ENCODE measurements at regions not wholly inside any gene's neighbourhood (a gene's known extent, or its start where the extent isn't known, plus 50 kb on each side); places are given as distances from the start of the nearest gene placed in this dataset.
"Not testable (repeated sequence)": the region's sequence is repeated elsewhere in the genome, so short reads cannot be mapped to it uniquely, and the experiment has no call there.

- Histone ChIP-seq H3K9ac (ENCODE audit: low read length) (no peak overlapping the region), H3K27me3 (replicated peaks; ENCODE audit: insufficient read depth, low read length) (peaks cover 23% of the 10 kb centered on the region), H3K79me2 (ENCODE audit: low read length) (no peaks in the 10 kb centered on the region), H3K36me3 (replicated peaks; ENCODE audit: insufficient read depth, low read length) (no peaks in the 10 kb centered on the region), H3F3A (ENCODE audit: insufficient read depth, low read length) (no peaks in the 10 kb centered on the region), H4K20me1 (ENCODE audit: insufficient read depth, low read length) (no peaks in the 10 kb centered on the region), H3K27ac (ENCODE audit: low read length) (no peak overlapping the region), H3K4me2 (ENCODE audit: low read depth, low read length) (peak overlapping the region; percentile 63; the same call in 1 of the 2 replicates), H3K9me2 (replicated peaks; ENCODE audit: insufficient read depth, low read length) (no peaks in the 10 kb centered on the region), H3K4me1 (ENCODE audit: low read length) (no peaks in the 10 kb centered on the region), H2AFZ (ENCODE audit: low read length) (peak overlapping the region; percentile 63; the same call in 1 of the 2 replicates), H3K4me3 (ENCODE audit: low read length) (no peak overlapping the region), H3K9me3 (replicated peaks; ENCODE audit: insufficient read depth, low read length) (no peaks in the 10 kb centered on the region)
- no peak for DNase-seq
- TF ChIP-seq CTCF (IDR thresholded peaks at IDR 0.05; ENCODE audit: low read length): no peak
- no peak for TF ChIP-seq EZH2phosphoT487 (IDR thresholded peaks at IDR 0.05; ENCODE audit: low read length)
- TF ChIP-seq EZH2 (optimal IDR thresholded peaks at IDR 0.05; ENCODE audit: low read depth, low read length): no peak
These were observed 67.7 kb downstream of the DIO3 start for GRCh38 chr14:101628975-101629374.

GRCh38 chr14:101630056-101630965 is 69.0 kb downstream of the DIO3 start:
- H3K4me3 ChIP-seq (ENCODE audit: low read length): no peak overlapping the region
- H3K9me3 ChIP-seq (replicated peaks; ENCODE audit: insufficient read depth, low read length): no peaks in the 10 kb centered on the region
- no peak for DNase-seq
- H3K79me2 ChIP-seq (ENCODE audit: low read length): no peaks in the 10 kb centered on the region
- no peak overlapping the region for H2AFZ ChIP-seq (ENCODE audit: low read length)
- no peak overlapping the region for H3K4me2 ChIP-seq (ENCODE audit: low read depth, low read length)
- no peak overlapping the region for H3K9ac ChIP-seq (ENCODE audit: low read length)
- H3K4me1 ChIP-seq (ENCODE audit: low read length): no peaks in the 10 kb centered on the region
- no peaks in the 10 kb centered on the region for H3K36me3 ChIP-seq (replicated peaks; ENCODE audit: insufficient read depth, low read length)
- H3K27ac ChIP-seq (ENCODE audit: low read length): no peak overlapping the region
- no peaks in the 10 kb centered on the region for H3F3A ChIP-seq (ENCODE audit: insufficient read depth, low read length)
- peaks cover 28% of the 10 kb centered on the region for H3K27me3 ChIP-seq (replicated peaks; ENCODE audit: insufficient read depth, low read length)
- no peaks in the 10 kb centered on the region for H4K20me1 ChIP-seq (ENCODE audit: insufficient read depth, low read length)
- no peaks in the 10 kb centered on the region for H3K9me2 ChIP-seq (replicated peaks; ENCODE audit: insufficient read depth, low read length)
- TF ChIP-seq CTCF (IDR thresholded peaks at IDR 0.05; ENCODE audit: low read length): no peak
- TF ChIP-seq EZH2 (optimal IDR thresholded peaks at IDR 0.05; ENCODE audit: low read depth, low read length): no peak

- H3F3A ChIP-seq (ENCODE audit: insufficient read depth, low read length): no peaks in the 10 kb centered on the region
- no peaks in the 10 kb centered on the region for H3K79me2 ChIP-seq (ENCODE audit: low read length)
- peaks cover 33% of the 10 kb centered on the region for H3K27me3 ChIP-seq (replicated peaks; ENCODE audit: insufficient read depth, low read length)
- H3K36me3 ChIP-seq (replicated peaks; ENCODE audit: insufficient read depth, low read length): no peaks in the 10 kb centered on the region
- no peak overlapping the region for H2AFZ ChIP-seq (ENCODE audit: low read length)
- no peak for DNase-seq
- no peaks in the 10 kb centered on the region for H4K20me1 ChIP-seq (ENCODE audit: insufficient read depth, low read length)
- no peak overlapping the region for H3K4me3 ChIP-seq (ENCODE audit: low read length)
- H3K9ac ChIP-seq (ENCODE audit: low read length): no peak overlapping the region
- no peak overlapping the region for H3K27ac ChIP-seq (ENCODE audit: low read length)
- H3K9me2 ChIP-seq (replicated peaks; ENCODE audit: insufficient read depth, low read length): no peaks in the 10 kb centered on the region
- H3K4me1 ChIP-seq (ENCODE audit: low read length): no peaks in the 10 kb centered on the region
- no peak overlapping the region for H3K4me2 ChIP-seq (ENCODE audit: low read depth, low read length)
- TF ChIP-seq EZH2 (optimal IDR thresholded peaks at IDR 0.05; ENCODE audit: low read depth, low read length) (no peak), EZH2phosphoT487 (IDR thresholded peaks at IDR 0.05; ENCODE audit: low read length) (no peak), CTCF (IDR thresholded peaks at IDR 0.05; ENCODE audit: low read length) (no peak)
- H3K9me3 ChIP-seq (replicated peaks; ENCODE audit: insufficient read depth, low read length): no peaks in the 10 kb centered on the region
These were observed 69.9 kb downstream of the DIO3 start for GRCh38 chr14:101631199-101631598.

- not testable (repeated sequence) for H3K9me3 ChIP-seq (replicated peaks; ENCODE audit: insufficient read depth, low read length); H3K36me3 ChIP-seq (replicated peaks; ENCODE audit: insufficient read depth, low read length); H3K4me3 ChIP-seq (ENCODE audit: low read length); H3K4me2 ChIP-seq (ENCODE audit: low read depth, low read length); H3K27ac ChIP-seq (ENCODE audit: low read length); H3K79me2 ChIP-seq (ENCODE audit: low read length); H3K9me2 ChIP-seq (replicated peaks; ENCODE audit: insufficient read depth, low read length); H4K20me1 ChIP-seq (ENCODE audit: insufficient read depth, low read length); DNase-seq; H3K9ac ChIP-seq (ENCODE audit: low read length); H3F3A ChIP-seq (ENCODE audit: insufficient read depth, low read length); H3K4me1 ChIP-seq (ENCODE audit: low read length); H2AFZ ChIP-seq (ENCODE audit: low read length)
- H3K27me3 ChIP-seq (replicated peaks; ENCODE audit: insufficient read depth, low read length): peaks cover 40% of the 10 kb centered on the region
These were observed 70.7 kb downstream of the DIO3 start for GRCh38 chr14:101631970-101632369.
